ENCODE measurements at regions not wholly inside any gene's neighbourhood (a gene's known extent, or its start where the extent isn't known, plus 50 kb on each side); places are given as distances from the start of the nearest gene placed in this dataset.
A peak's percentile ranks its signal among the peaks of the same experiment; 100 is the strongest.

- H3K4me1 ChIP-seq: no peaks in the 10 kb centered on the region
- intact Hi-C loops (cut with DNase I): no loop called here
- H3K27me3 ChIP-seq: no peaks in the 10 kb centered on the region
- TF ChIP-seq CTCF (IDR thresholded peaks at IDR 0.05): no peak
- DNase-seq (ENCODE audit: low spot score in 2 of 2): no peak
- no peak overlapping the region for H3K4me3 ChIP-seq
- no peak overlapping the region for H3K27ac ChIP-seq
- H3K36me3 ChIP-seq: no peaks in the 10 kb centered on the region
- H3K9me3 ChIP-seq: no peaks in the 10 kb centered on the region
Observed at GRCh38 chr2:18083806-18084205, 205.3 kb downstream of the KCNS3 start.

GRCh38 chr2:18078216-18078615 is 199.7 kb downstream of the KCNS3 start:
- Histone ChIP-seq H3K36me3 (no peaks in the 10 kb centered on the region), H3K4me3 (no peak overlapping the region), H3K27me3 (no peaks in the 10 kb centered on the region), H3K4me1 (peaks cover 0 to 6% of the 10 kb centered on the region in 2 donors), H3K27ac (no peak overlapping the region), H3K9me3 (no peaks in the 10 kb centered on the region)
- TF ChIP-seq CTCF (IDR thresholded peaks at IDR 0.05): no peak
- DNase-seq (ENCODE audit: low spot score in 2 of 2): no peak
- intact Hi-C loops (cut with DNase I): no loop called here

GRCh38 chr2:18077704-18078103 is 199.2 kb downstream of the KCNS3 start:
- DNase-seq (ENCODE audit: low spot score in 2 of 2): no peak
- Histone ChIP-seq H3K4me3 (no peak overlapping the region), H3K36me3 (no peaks in the 10 kb centered on the region), H3K9me3 (no peaks in the 10 kb centered on the region), H3K27me3 (no peaks in the 10 kb centered on the region), H3K4me1 (peaks cover 0 to 6% of the 10 kb centered on the region in 2 donors), H3K27ac (peak overlapping the region in 1 of 2 donors; percentile 27)
- intact Hi-C loops (cut with DNase I): no loop called here
- no peak for TF ChIP-seq CTCF (IDR thresholded peaks at IDR 0.05)

- Histone ChIP-seq H3K27me3 (no peaks in the 10 kb centered on the region), H3K4me3 (no peak overlapping the region), H3K9me3 (no peaks in the 10 kb centered on the region), H3K36me3 (no peaks in the 10 kb centered on the region), H3K4me1 (peaks cover 0 to 6% of the 10 kb centered on the region in 2 donors), H3K27ac (peak overlapping the region in 1 of 2 donors; percentile 27)
- TF ChIP-seq CTCF (IDR thresholded peaks at IDR 0.05): no peak
- intact Hi-C loops (cut with DNase I): no loop called here
- DNase-seq (ENCODE audit: low spot score in 2 of 2): no peak
Observed at GRCh38 chr2:18077231-18077630, 198.8 kb downstream of the KCNS3 start.

- no peak overlapping the region for H3K27ac ChIP-seq
- H3K27me3 ChIP-seq: no peaks in the 10 kb centered on the region
- no peaks in the 10 kb centered on the region for H3K36me3 ChIP-seq
- H3K4me3 ChIP-seq: no peak overlapping the region
- DNase-seq (ENCODE audit: low spot score in 2 of 2): no peak
- TF ChIP-seq CTCF (IDR thresholded peaks at IDR 0.05): no peak
- no peaks in the 10 kb centered on the region for H3K9me3 ChIP-seq
- peaks cover 0 to 6% of the 10 kb centered on the region in 2 donors for H3K4me1 ChIP-seq
- intact Hi-C loops (cut with DNase I): no loop called here
Observed at GRCh38 chr2:18074476-18074875, 196.0 kb downstream of the KCNS3 start.

GRCh38 chr2:18073601-18074000 is 195.1 kb downstream of the KCNS3 start:
- Histone ChIP-seq H3K27ac (no peak overlapping the region), H3K9me3 (no peaks in the 10 kb centered on the region), H3K4me3 (no peak overlapping the region), H3K36me3 (no peaks in the 10 kb centered on the region), H3K27me3 (no peaks in the 10 kb centered on the region), H3K4me1 (peaks cover 0 to 6% of the 10 kb centered on the region in 2 donors)
- intact Hi-C loops (cut with DNase I): no loop called here
- DNase-seq (ENCODE audit: low spot score in 2 of 2): no peak
- TF ChIP-seq CTCF (IDR thresholded peaks at IDR 0.05): no peak
